HL-60 (cell line): ENCODE measurements at regions not wholly inside any gene's neighbourhood (a gene's known extent, or its start where the extent isn't known, plus 50 kb on each side); places are given as distances from the start of the nearest gene placed in this dataset.

Source experiments
- DNase-seq, 2 experiments: peaks; one replicate each; pipeline ENCODE4 v3.0.0-alpha.2; 2010 to 2020; ENCODE audit warnings: low read depth in 1 of 2, low spot score in 1 of 2
- H3K27ac ChIP-seq: fragments of 250-450 bp; sonication (Bioruptor Pico); replicated peaks from 2 replicates; pipeline ENCODE4 v1.5.1; 2020; ENCODE audit warnings: mild to moderate bottlenecking, moderate library complexity
- H3K27me3 ChIP-seq: fragments of 250-450 bp; sonication (Bioruptor Pico); 2 replicates; pipeline ENCODE4 v1.5.1; 2021; ENCODE audit warnings: mild to moderate bottlenecking, moderate library complexity; ENCODE audit not compliant: insufficient read depth, poor library complexity, severe bottlenecking
- H3K4me3 ChIP-seq: replicated peaks from 2 replicates; pipeline ENCODE4 v1.5.1; 2011; ENCODE audit warnings: mild to moderate bottlenecking, control low read depth, low read length; ENCODE audit not compliant: insufficient read depth
- CTCF ChIP-seq: IDR thresholded peaks from one replicate; pipeline ENCODE4 v1.5.1; 2011; ENCODE audit warnings: low read length, control low read depth, inconsistent platforms; ENCODE audit not compliant: insufficient read depth
- GABPA ChIP-seq: IDR thresholded peaks from 2 replicates; pipeline ENCODE4 v1.6.1; 2012; ENCODE audit warnings: low read depth
- POLR2AphosphoS5 ChIP-seq: IDR thresholded peaks from 2 replicates; pipeline ENCODE4 v1.6.1; 2012; ENCODE audit warnings: low read depth
- REST ChIP-seq: IDR thresholded peaks from 2 replicates; pipeline ENCODE4 v1.6.1; 2012; ENCODE audit warnings: low read depth; ENCODE audit not compliant: insufficient replicate concordance
- SPI1 ChIP-seq: IDR thresholded peaks from 2 replicates; pipeline ENCODE4 v1.6.1; 2012; ENCODE audit warnings: low read depth, mild to moderate bottlenecking, borderline replicate concordance

DNA sequence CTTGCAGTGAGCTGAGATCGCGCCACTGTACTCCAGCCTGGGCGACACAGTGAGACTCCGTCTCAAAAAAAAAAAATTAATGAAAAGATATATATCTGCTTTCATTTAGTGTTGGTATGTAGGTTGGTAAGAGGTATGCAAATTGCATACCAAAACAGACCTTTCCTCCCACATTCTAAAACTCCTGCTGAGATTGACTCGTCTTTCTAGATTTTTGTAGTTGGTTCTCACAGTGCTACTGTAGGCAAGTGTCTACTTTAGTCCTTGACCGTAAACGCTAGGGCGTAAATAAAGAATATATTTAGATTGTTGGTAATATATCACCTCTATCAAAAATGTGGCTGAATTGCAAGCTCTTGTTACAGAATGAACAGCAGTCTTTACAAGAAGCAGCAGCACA is 445.9 kb downstream of the CHSY3 start:
- no peak overlapping the region for H3K27ac ChIP-seq
- no peak overlapping the region for H3K4me3 ChIP-seq
- no peaks in the 10 kb centered on the region for H3K27me3 ChIP-seq
- TF ChIP-seq REST (no peak), POLR2AphosphoS5 (no peak), SPI1 (no peak), CTCF (no peak)
- no peak for DNase-seq

DNA sequence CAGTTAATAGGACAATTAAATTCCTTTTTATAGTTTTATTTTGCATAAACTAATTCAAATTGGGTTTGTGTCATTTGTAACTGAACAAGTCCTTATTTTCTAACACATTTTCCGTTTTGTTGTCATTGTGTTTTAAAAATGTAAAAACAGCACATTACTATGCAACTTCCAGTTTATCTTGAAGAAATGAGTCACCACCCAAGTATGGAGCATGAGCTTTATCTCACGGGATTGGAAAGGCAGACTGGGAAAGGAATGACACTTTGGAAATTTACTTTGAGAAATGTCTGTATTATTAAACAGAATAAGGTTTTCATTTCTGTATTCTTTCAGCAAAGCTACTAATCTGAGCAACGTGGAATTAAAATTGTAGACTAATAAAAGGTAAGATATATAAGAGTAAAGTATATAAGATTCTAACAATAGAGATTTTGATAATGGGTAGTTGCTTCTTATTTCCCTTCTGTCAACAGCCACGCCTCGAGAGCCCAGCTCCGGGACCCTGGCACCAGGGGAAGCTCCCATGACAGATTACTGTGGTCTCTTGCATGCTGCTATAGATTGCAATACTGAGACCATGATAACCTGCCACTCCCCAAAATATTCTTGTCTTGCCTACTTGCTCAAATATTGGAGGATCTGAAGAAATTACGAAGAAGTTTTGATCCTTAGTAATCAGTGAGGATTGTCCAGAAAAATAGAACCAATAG is 433.1 kb downstream of the CHSY3 start:
- no peak for DNase-seq
- TF ChIP-seq REST (no peak), POLR2AphosphoS5 (no peak), SPI1 (no peak), CTCF (no peak), GABPA (no peak)
- H3K27ac ChIP-seq, result no peak overlapping the region

DNA sequence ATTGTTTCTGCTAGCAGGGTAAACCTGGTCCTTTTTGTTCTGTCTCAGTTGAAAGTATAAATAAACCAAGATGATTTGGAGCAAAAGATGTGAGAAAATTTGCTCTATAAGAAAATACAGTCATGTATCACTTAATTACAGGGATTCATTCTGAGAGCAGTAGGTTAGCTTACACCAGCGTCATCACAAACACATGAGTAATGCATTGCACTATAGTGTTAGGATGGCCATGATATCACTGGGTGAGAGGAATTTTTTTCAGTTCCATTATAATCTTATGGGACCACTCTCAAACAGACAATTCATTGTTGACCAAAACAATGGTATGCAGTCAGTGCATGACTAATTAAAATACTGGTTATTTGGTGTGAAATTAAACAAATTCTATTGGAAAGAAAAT is 430.9 kb downstream of the CHSY3 start:
- no peaks in the 10 kb centered on the region for H3K27me3 ChIP-seq
- DNase-seq, result no peak
- TF ChIP-seq REST (no peak), GABPA (no peak), POLR2AphosphoS5 (no peak), SPI1 (no peak), CTCF (no peak)
- H3K4me3 ChIP-seq, result no peak overlapping the region
- no peak overlapping the region for H3K27ac ChIP-seq

More for the DNA sequence above, 433.1 kb downstream of the CHSY3 start:
- Histone ChIP-seq H3K4me3 (no peak overlapping the region), H3K27me3 (no peaks in the 10 kb centered on the region)
